ENCODE measurements at regions not wholly inside any gene's neighbourhood (a gene's known extent, or its start where the extent isn't known, plus 50 kb on each side); places are given as distances from the start of the nearest gene placed in this dataset.

DNA sequence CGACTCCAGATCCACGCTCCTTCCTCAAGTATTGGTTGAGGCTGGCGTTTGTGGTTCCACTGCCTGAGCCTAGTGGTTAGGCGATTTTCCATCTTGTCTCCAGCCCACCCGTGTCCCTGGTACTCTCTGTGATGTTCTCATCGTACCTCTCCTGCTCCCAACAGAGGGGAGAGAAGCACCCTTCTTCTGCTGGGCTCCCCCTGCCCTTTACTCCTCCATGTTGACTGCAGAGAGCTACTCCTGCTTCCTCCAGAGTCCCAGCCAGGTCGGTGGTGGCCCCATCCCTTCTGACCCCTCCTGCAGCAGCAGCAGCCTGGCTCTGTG, 164.0 kb upstream of the BCOR start (continued):
- TF ChIP-seq RXRA (IDR thresholded peaks at IDR 0.05; ENCODE audit: borderline replicate concordance, low read depth) (no peak), RAD21 (IDR thresholded peaks at IDR 0.05; ENCODE audit: low read length) (no peak), FOXJ3 (CRISPR knock-in tag; IDR thresholded peaks at IDR 0.05) (no peak)
- TF ChIP-seq, protein P1, sequence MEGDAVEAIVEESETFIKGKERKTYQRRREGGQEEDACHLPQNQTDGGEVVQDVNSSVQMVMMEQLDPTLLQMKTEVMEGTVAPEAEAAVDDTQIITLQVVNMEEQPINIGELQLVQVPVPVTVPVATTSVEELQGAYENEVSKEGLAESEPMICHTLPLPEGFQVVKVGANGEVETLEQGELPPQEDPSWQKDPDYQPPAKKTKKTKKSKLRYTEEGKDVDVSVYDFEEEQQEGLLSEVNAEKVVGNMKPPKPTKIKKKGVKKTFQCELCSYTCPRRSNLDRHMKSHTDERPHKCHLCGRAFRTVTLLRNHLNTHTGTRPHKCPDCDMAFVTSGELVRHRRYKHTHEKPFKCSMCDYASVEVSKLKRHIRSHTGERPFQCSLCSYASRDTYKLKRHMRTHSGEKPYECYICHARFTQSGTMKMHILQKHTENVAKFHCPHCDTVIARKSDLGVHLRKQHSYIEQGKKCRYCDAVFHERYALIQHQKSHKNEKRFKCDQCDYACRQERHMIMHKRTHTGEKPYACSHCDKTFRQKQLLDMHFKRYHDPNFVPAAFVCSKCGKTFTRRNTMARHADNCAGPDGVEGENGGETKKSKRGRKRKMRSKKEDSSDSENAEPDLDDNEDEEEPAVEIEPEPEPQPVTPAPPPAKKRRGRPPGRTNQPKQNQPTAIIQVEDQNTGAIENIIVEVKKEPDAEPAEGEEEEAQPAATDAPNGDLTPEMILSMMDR (IDR thresholded peaks at IDR 0.05): no peak
- TF ChIP-seq, protein P2, sequence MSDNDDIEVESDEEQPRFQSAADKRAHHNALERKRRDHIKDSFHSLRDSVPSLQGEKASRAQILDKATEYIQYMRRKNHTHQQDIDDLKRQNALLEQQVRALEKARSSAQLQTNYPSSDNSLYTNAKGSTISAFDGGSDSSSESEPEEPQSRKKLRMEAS (IDR thresholded peaks at IDR 0.05; ENCODE audit: low read depth): no peak

DNA sequence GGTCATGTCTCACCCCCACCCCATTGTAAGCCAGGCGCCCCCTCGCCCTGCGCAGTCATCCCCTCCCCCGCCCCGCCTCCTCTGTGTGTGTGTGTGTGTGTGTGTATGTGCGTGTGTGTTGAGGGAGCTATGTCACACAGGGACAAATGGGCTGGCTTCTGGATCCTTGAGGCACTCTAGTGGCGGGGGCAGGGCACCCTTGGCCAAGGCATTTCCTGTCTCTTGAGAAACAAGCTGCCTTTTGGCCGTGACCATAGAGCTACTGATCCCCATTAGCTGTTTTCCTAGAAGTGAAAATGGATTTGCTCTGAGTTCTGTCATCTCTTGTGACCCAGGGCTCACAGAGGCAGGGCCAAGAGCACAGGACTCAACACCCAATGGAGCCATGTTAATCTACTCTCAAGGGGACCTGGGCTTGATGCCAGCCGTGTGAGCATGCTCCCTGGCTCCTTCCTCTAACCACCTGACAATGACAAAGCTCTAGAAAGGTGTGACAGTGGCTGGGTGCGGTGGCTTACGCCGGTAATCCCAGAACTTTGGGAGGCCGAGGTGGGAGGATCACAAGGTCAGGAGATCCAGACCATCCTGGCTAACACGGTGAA, 162.5 kb upstream of the BCOR start:
- Histone ChIP-seq H3K27ac (ENCODE audit: low read depth in 2 of 2, low read length in 1 of 2) (no peak overlapping the region), H3K4me3 (ENCODE audit: low read depth in 2 of 2, low read length in 1 of 2) (no peak overlapping the region), H3K9me2 (no peaks in the 10 kb centered on the region), H3F3A (replicated peaks; ENCODE audit: insufficient read depth) (no peaks in the 10 kb centered on the region), H3K4me1 (ENCODE audit: control insufficient read depth in 1 of 2, insufficient read depth in 2 of 2, low read depth in 1 of 2, low read length in 1 of 2) (peaks cover 0 to 15% of the 10 kb centered on the region in 2 experiments; a peak in 1 of 4 replicates), H3K9ac (no peak overlapping the region), H3K9me3 (no peaks in the 10 kb centered on the region), H2AFZ (ENCODE audit: low read depth) (no peak overlapping the region), H3K79me2 (ENCODE audit: insufficient read depth) (no peaks in the 10 kb centered on the region), H3K4me2 (no peak overlapping the region), H4K20me1 (ENCODE audit: insufficient read depth) (no peaks in the 10 kb centered on the region), H3K36me3 (replicated peaks in 1 of 2; ENCODE audit: control insufficient read depth in 1 of 2, insufficient read depth in 2 of 2, low read length in 1 of 2) (no peaks in the 10 kb centered on the region), H3K27me3 (ENCODE audit: insufficient read depth) (no peaks in the 10 kb centered on the region; the same call in 1 of the 2 replicates)
- WGBS (ENCODE audit: low lambda C conversion rate): 56% methylated on average over 13 of the region's 14 CpGs
- POLR2A ChIA-PET: interaction anchor here (0.7 kb wide), 1 partner anchor 49 kb away, joined by 3 read pairs; no protein-coding TSS in a partner anchor
- TF ChIP-seq CHD2 (IDR thresholded peaks at IDR 0.05; ENCODE audit: low read length, partially characterized antibody) (no peak), TCF12 (IDR thresholded peaks at IDR 0.05) (no peak), MXI1 (IDR thresholded peaks at IDR 0.05; ENCODE audit: low read depth, low read length) (no peak), RCOR1 (IDR thresholded peaks at IDR 0.05; ENCODE audit: low read length) (no peak), EZH2phosphoT487 (IDR thresholded peaks at IDR 0.05; ENCODE audit: borderline replicate concordance, low read depth) (no peak), GABPA (IDR thresholded peaks at IDR 0.05; ENCODE audit: low read depth) (no peak), SMC3 (IDR thresholded peaks at IDR 0.05; ENCODE audit: low read depth, low read length) (no peak), YY1 (IDR thresholded peaks at IDR 0.05; ENCODE audit: low read depth) (no peak), MEF2A (IDR thresholded peaks at IDR 0.05; ENCODE audit: borderline replicate concordance, low read depth) (no peak)
- TF ChIP-seq, protein P3, sequence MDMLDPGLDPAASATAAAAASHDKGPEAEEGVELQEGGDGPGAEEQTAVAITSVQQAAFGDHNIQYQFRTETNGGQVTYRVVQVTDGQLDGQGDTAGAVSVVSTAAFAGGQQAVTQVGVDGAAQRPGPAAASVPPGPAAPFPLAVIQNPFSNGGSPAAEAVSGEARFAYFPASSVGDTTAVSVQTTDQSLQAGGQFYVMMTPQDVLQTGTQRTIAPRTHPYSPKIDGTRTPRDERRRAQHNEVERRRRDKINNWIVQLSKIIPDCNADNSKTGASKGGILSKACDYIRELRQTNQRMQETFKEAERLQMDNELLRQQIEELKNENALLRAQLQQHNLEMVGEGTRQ (IDR thresholded peaks at IDR 0.05; ENCODE audit: borderline replicate concordance, low read depth, low read length): no peak
- TF ChIP-seq, protein P4, sequence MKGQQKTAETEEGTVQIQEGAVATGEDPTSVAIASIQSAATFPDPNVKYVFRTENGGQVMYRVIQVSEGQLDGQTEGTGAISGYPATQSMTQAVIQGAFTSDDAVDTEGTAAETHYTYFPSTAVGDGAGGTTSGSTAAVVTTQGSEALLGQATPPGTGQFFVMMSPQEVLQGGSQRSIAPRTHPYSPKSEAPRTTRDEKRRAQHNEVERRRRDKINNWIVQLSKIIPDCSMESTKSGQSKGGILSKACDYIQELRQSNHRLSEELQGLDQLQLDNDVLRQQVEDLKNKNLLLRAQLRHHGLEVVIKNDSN (IDR thresholded peaks at IDR 0.05; ENCODE audit: borderline replicate concordance, low read depth): no peak
- TF ChIP-seq, protein P5, sequence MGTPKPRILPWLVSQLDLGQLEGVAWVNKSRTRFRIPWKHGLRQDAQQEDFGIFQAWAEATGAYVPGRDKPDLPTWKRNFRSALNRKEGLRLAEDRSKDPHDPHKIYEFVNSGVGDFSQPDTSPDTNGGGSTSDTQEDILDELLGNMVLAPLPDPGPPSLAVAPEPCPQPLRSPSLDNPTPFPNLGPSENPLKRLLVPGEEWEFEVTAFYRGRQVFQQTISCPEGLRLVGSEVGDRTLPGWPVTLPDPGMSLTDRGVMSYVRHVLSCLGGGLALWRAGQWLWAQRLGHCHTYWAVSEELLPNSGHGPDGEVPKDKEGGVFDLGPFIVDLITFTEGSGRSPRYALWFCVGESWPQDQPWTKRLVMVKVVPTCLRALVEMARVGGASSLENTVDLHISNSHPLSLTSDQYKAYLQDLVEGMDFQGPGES (IDR thresholded peaks at IDR 0.05; ENCODE audit: low read depth, low read length): no peak
- TF ChIP-seq, protein P2 (IDR thresholded peaks at IDR 0.05; ENCODE audit: low read depth): no peak
- TF ChIP-seq, protein P1 (IDR thresholded peaks at IDR 0.05): no peak
- no peak for DNase-seq
- CTCF ChIA-PET: no interaction called here

Data from SK-N-SH (cell line).